Keratinocyte (primary cell): ENCODE measurements at regions not wholly inside any gene's neighbourhood (a gene's known extent, or its start where the extent isn't known, plus 50 kb on each side); places are given as distances from the start of the nearest gene placed in this dataset.

Experiments used
- DNase-seq: peaks from one replicate; pipeline ENCODE4 v3.0.0-alpha.2; 2011; ENCODE audit warnings: low read depth, missing footprints, low spot score
- FAIRE-seq: peaks from 2 replicates; lab custom pipeline; 2011; peaks lifted over from hg19 to GRCh38; lab: Jason Lieb, UNC
- H2AFZ ChIP-seq: 2 replicates; pipeline ENCODE4 v1.6.0; 2012; ENCODE audit warnings: low read length, control low read depth, inconsistent platforms; ENCODE audit not compliant: control insufficient read depth
- H3K27ac ChIP-seq: 2 replicates; pipeline ENCODE4 v1.5.1; 2011; ENCODE audit warnings: low read length; ENCODE audit not compliant: control insufficient read depth, insufficient read depth
- H3K27me3 ChIP-seq: 3 replicates; pipeline ENCODE4 v1.6.0; 2011; ENCODE audit warnings: low read length; ENCODE audit not compliant: control insufficient read depth, insufficient read depth; ENCODE audit errors: extremely low read depth
- H3K36me3 ChIP-seq, 2 experiments: 2 replicates in 1 of 2; 3 replicates in 1 of 2; pipeline ENCODE4 v1.5.1; 2011; ENCODE audit warnings: low read length in 2 of 2, mild to moderate bottlenecking in 1 of 2; ENCODE audit not compliant: control insufficient read depth in 2 of 2, insufficient read depth in 2 of 2; ENCODE audit errors: extremely low read depth in 1 of 2
- H3K4me1 ChIP-seq: 3 replicates; pipeline ENCODE4 v1.5.1; 2011; ENCODE audit warnings: low read length; ENCODE audit not compliant: control insufficient read depth, insufficient read depth; ENCODE audit errors: extremely low read depth
- H3K4me2 ChIP-seq: 3 replicates; pipeline ENCODE4 v1.6.0; 2011; ENCODE audit warnings: low read depth, low read length; ENCODE audit not compliant: control insufficient read depth, insufficient read depth; ENCODE audit errors: extremely low read depth
- H3K4me3 ChIP-seq, 3 experiments: fragments of 200-600 bp in 1 of 3; sonication (generic) in 1 of 3; 2 replicates in 2 of 3; 3 replicates in 1 of 3; pipeline ENCODE4 v1.5.1; 2011 to 2016; ENCODE audit warnings: low read length in 3 of 3, mild to moderate bottlenecking in 3 of 3, control low read depth in 2 of 3, inconsistent platforms in 1 of 3, low read depth in 1 of 3, mixed read lengths in 1 of 3, mixed run types in 1 of 3, moderate library complexity in 1 of 3; ENCODE audit not compliant: control insufficient read depth in 2 of 3, insufficient read depth in 2 of 3; ENCODE audit errors: extremely low read depth in 1 of 3
- H3K79me2 ChIP-seq: 2 replicates; pipeline ENCODE4 v1.6.0; 2012; ENCODE audit warnings: low read length; ENCODE audit not compliant: control insufficient read depth, insufficient read depth
- H3K9ac ChIP-seq: 3 replicates; pipeline ENCODE4 v1.6.0; 2011; ENCODE audit warnings: low read length; ENCODE audit not compliant: control insufficient read depth, insufficient read depth; ENCODE audit errors: extremely low read depth
- H3K9me1 ChIP-seq: 3 replicates; pipeline ENCODE4 v1.6.0; 2011; ENCODE audit warnings: low read length; ENCODE audit not compliant: control insufficient read depth, insufficient read depth; ENCODE audit errors: extremely low read depth
- H3K9me3 ChIP-seq: 2 replicates; pipeline ENCODE4 v1.5.1; 2012; ENCODE audit warnings: low read depth, low read length; ENCODE audit not compliant: control insufficient read depth
- H4K20me1 ChIP-seq: 3 replicates; pipeline ENCODE4 v1.6.0; 2011; ENCODE audit warnings: low read length; ENCODE audit not compliant: control insufficient read depth, insufficient read depth; ENCODE audit errors: extremely low read depth
- CTCF ChIP-seq, 3 experiments: IDR thresholded peaks in 1 of 3; conservative IDR thresholded peaks in 1 of 3; optimal IDR thresholded peaks in 1 of 3; 2 replicates in 2 of 3; 3 replicates in 1 of 3; pipeline versions ENCODE3 to v1.5.1; 2011; ENCODE audit warnings: low read length in 3 of 3, mild to moderate bottlenecking in 3 of 3, moderate library complexity in 2 of 3, control low read depth in 1 of 3, inconsistent platforms in 1 of 3; ENCODE audit not compliant: insufficient read depth in 2 of 3; ENCODE audit errors: extremely low read depth in 1 of 3
- EZH2 ChIP-seq: IDR thresholded peaks from one replicate; pipeline ENCODE4 v1.6.1; 2012; ENCODE audit warnings: inconsistent platforms, mild to moderate bottlenecking, low read length, moderate library complexity
- dilution Hi-C: fragments of 300-500 bp; cut with MboI; formaldehyde crosslinking; loops from one replicate; pipeline ENCODE4 v1.7.0; 2020; ENCODE audit warnings: low sequenced_read_pairs; ENCODE audit not compliant: extremely low pct_ligation_motif_present

- Histone ChIP-seq H3K4me3 (no peak overlapping the region), H3K4me2 (no peak overlapping the region), H3K4me1 (no peaks in the 10 kb centered on the region), H3K27me3 (no peaks in the 10 kb centered on the region), H3K9me1 (no peaks in the 10 kb centered on the region), H4K20me1 (no peaks in the 10 kb centered on the region), H2AFZ (no peak overlapping the region), H3K27ac (no peak overlapping the region), H3K9me3 (no peaks in the 10 kb centered on the region), H3K36me3 (no peaks in the 10 kb centered on the region), H3K9ac (no peak overlapping the region), H3K79me2 (no peaks in the 10 kb centered on the region)
- dilution Hi-C loops = no loop called here
- DNase-seq (no peak), FAIRE-seq (no peak)
- no peak for TF ChIP-seq CTCF (optimal IDR thresholded peaks at IDR 0.05 in 1 of 3, IDR thresholded peaks at IDR 0.05 in 1 of 3, conservative IDR thresholded peaks at IDR 0.05 in 1 of 3; ENCODE audit: extremely low read depth in 1 of 3, insufficient read depth in 2 of 3, low read length in 3 of 3)
- no peak for TF ChIP-seq EZH2
Measured at GRCh38 chr1:240706150-240706935, 94.4 kb upstream of the GREM2 start.

- Histone ChIP-seq H3K4me1 (no peaks in the 10 kb centered on the region), H3K9me3 (no peaks in the 10 kb centered on the region), H3K9me1 (no peaks in the 10 kb centered on the region), H3K27ac (no peak overlapping the region), H3K79me2 (no peaks in the 10 kb centered on the region), H3K4me3 (no peak overlapping the region), H3K27me3 (no peaks in the 10 kb centered on the region), H2AFZ (no peak overlapping the region), H3K9ac (no peak overlapping the region), H3K36me3 (no peaks in the 10 kb centered on the region), H3K4me2 (no peak overlapping the region), H4K20me1 (no peaks in the 10 kb centered on the region)
- DNase-seq = no peak
- TF ChIP-seq CTCF (optimal IDR thresholded peaks at IDR 0.05 in 1 of 3, IDR thresholded peaks at IDR 0.05 in 1 of 3, conservative IDR thresholded peaks at IDR 0.05 in 1 of 3; ENCODE audit: extremely low read depth in 1 of 3, insufficient read depth in 2 of 3, low read length in 3 of 3) (no peak), EZH2 (no peak)
- FAIRE-seq = no peak
- dilution Hi-C loops = no loop called here
Measured at GRCh38 chr1:240705579-240705978, 93.6 kb upstream of the GREM2 start.
